ENCODE measurements at regions not wholly inside any gene's neighbourhood (a gene's known extent, or its start where the extent isn't known, plus 50 kb on each side); places are given as distances from the start of the nearest gene placed in this dataset.
"Not testable (repeated sequence)": the region's sequence is repeated elsewhere in the genome, so short reads cannot be mapped to it uniquely, and the experiment has no call there.

GRCh38 chrX:71822314-71822713 is 59.2 kb downstream of the CXorf49B start:
- not testable (repeated sequence) for DNase-seq

- no peak for DNase-seq
Observed at GRCh38 chrX:71823391-71824057, 60.4 kb downstream of the CXorf49B start.

- DNase-seq, result no peak
Observed at GRCh38 chrX:71828086-71828485, 64.9 kb downstream of the CXorf49B start.

GRCh38 chrX:71838092-71838491 is 72.6 kb upstream of the NHSL2 start:
- not testable (repeated sequence) for DNase-seq

GRCh38 chrX:71846429-71846828 is 64.2 kb upstream of the NHSL2 start:
- no peak for DNase-seq

- no peak for DNase-seq
Observed at GRCh38 chrX:71852182-71852581, 58.5 kb upstream of the NHSL2 start.

GRCh38 chrX:71859637-71860036 is 51.0 kb upstream of the NHSL2 start:
- peak; percentile 26 for DNase-seq

Measured in NCI-H1694 treated with DMSO at 0.1 percent for 48 hours (cell line).